ENCODE measurements at regions not wholly inside any gene's neighbourhood (a gene's known extent, or its start where the extent isn't known, plus 50 kb on each side); places are given as distances from the start of the nearest gene placed in this dataset.

GRCh38 chr14:87879389-87879788, 113.6 kb downstream of the GALC start:
- no peak for DNase-seq (ENCODE audit: low spot score)

DNA sequence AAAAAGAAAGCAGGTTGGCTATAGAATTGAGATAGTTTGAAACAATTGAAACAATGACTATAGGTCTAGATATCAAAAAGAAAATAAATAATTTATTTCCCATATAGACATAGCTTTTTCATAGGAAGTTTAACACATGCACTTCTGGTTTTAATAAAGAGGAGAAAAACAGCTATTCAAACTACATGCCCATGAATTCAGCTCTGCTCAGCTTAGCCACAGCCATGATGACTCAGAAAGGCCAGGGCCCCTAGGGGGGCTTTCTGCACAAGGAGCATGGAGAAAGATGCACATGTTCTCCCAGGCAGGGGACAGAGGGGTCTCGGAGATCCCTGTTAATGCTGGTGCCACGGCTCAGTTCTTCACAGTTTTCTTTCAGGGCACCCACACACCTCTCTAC, 114.0 kb downstream of the GALC start:
- DNase-seq (ENCODE audit: low spot score), result no peak

DNA sequence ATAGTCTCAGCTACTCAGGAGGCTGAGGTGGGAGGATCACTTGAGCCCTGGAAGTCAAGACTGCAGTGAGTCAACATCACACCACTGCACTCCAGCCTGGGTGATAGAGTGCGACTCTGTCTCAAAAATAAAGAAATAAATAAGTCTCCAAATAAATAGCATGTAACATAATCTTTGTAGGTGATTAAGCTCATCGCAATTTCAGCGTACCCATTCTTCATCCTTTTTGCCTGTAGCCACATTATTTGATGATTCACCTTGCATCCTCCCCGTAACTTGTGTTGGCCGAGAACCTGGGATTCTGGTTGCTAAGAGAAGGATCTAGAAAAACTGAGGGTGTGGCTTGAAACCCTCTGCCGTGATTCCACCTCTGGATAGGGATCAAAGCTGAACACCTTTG, 115.1 kb downstream of the GALC start:
- no peak for DNase-seq (ENCODE audit: low spot score)

GRCh38 chr14:87874676-87875075, 118.3 kb downstream of the GALC start:
- DNase-seq (ENCODE audit: low spot score), result no peak

- no peak for DNase-seq (ENCODE audit: low spot score)
These were observed 119.2 kb downstream of the GALC start for GRCh38 chr14:87873741-87874140.

DNA sequence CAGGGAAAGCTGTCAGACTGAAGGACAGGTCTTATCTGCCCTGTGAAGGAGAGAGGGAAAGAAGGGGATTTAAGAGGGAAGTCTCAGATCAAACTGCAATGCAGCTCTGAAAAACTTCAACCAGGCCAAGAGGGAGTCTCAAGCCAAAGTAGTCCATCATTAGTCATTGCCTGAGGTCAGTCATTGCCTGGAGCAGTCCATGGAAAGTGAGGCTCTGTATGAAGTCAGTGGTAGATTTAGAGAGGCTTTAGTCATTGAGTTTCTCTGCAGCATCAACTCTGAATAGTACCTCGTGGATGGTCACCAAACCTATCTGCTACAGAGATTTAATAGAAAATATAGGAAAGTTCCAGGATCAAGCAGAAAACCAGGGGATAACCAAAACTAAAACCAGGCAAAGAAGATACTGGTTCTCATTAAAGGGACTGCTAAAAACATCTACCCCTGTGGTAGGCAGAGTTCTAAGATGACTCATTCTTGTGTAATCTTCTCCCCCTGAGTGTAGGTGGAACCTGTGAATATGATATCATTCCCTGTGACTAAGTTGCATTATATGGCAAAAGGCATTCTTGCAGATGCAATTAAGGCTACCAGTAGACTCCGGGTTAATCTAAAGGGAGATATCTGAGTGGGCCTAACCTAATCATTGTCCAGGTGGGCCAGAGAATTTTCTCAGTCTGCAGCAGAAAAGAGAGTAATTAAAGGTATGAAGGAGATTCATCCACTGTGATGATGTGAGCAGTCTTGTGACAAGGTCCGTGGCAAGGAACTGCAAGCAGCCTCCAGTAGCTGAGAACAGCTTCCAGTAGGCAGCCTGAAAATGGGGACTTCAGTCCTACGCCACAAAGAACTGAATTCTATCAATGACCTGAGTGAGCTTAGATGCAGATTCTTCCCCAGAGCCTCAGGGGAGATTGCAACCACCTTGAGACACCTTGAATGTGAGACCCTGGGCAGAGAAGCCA, 123.1 kb downstream of the GALC start:
- no peak for DNase-seq (ENCODE audit: low spot score)

GRCh38 chr14:87868920-87869319, 124.1 kb downstream of the GALC start:
- DNase-seq (ENCODE audit: low spot score), result no peak

GRCh38 chr14:87866116-87866515, 126.9 kb downstream of the GALC start:
- DNase-seq (ENCODE audit: low spot score), result no peak

- DNase-seq (ENCODE audit: low spot score), result no peak
These were observed 128.4 kb downstream of the GALC start for GRCh38 chr14:87864356-87865270.

GRCh38 chr14:87863047-87863446, 129.9 kb downstream of the GALC start:
- DNase-seq (ENCODE audit: low spot score), result no peak

- no peak for DNase-seq (ENCODE audit: low spot score)
These were observed 140.9 kb downstream of the GALC start for GRCh38 chr14:87852107-87852506.

- no peak for DNase-seq (ENCODE audit: low spot score)
These were observed 141.8 kb downstream of the GALC start for GRCh38 chr14:87851190-87851589.

GRCh38 chr14:87847216-87847755, 145.7 kb downstream of the GALC start:
- DNase-seq (ENCODE audit: low spot score), result no peak

- no peak for DNase-seq (ENCODE audit: low spot score)
These were observed 152.1 kb downstream of the GALC start for GRCh38 chr14:87840906-87841305.

DNA sequence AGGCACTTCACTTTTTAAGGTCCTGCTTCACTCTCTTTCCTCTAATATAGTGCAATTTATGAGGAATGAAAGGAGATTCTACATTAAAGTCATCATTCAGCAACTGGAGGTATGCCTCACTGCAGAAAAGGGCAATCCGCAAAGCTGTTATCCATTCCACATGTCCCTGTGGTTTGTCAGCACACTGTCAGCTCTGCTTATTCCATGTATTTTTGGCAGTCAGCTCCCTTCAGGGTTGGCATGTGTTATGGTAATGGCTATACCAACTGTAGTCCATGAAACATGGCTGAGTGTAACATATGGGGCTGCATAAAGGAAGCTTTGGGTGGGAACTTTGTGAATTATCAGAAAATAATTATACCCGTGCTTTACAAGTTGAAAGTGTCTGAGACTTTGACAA, 154.1 kb downstream of the GALC start:
- DNase-seq (ENCODE audit: low spot score), result no peak

DNA sequence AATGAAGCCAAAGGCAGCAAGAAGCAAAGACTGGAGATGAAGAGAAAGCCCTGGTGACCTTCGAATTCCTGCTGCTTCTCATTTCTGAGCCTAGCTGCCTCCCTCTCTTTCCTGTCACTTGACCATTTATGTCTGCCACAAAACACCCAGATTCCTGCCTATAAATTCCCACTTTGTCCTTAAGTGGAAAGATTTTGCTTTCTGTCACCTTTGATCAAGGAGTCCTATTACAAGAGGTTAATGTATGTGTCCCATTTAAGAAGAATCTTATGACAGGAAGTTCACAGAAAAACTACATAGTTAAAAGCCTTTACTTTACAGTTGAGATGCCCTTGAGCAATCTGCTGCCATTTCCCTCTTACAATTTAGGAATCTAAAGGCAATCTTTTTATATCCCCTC, 155.7 kb downstream of the GALC start:
- DNase-seq (ENCODE audit: low spot score), result no peak

GRCh38 chr14:87834594-87834993, 158.4 kb downstream of the GALC start:
- no peak for DNase-seq (ENCODE audit: low spot score)

- no peak for DNase-seq (ENCODE audit: low spot score)
These were observed 160.0 kb downstream of the GALC start for GRCh38 chr14:87833026-87833425.

DNA sequence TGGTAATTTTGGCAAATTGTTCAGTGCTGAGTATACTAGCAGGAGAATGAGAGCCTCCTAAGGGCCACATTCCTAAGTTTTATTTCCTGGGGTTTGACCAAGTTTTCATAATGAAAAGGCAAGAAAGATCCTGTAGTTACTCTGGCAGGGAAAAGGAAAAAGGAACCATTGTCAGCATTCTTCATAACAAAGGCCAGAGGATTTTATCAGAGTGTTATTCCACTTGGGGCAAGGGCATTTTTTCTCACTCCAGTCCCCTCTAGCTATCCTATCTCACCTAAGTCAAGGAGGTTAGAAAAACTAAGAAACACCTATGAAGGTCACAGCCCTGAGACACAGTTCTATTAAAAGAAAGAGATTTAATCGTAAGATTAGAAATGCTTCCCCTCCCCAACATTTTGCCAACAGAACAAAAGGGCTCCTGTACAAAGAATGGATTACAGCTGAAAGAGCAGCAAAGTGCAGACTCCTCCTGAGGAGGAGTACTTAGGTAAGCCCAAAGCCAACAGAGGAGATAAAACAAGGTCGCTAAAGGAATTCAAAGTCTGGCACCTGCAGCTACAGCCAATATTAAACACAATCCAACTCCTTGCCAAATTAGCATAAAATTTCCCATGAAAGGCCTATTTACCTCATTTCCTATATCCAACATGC, 162.4 kb downstream of the GALC start:
- DNase-seq (ENCODE audit: low spot score), result no peak

DNA sequence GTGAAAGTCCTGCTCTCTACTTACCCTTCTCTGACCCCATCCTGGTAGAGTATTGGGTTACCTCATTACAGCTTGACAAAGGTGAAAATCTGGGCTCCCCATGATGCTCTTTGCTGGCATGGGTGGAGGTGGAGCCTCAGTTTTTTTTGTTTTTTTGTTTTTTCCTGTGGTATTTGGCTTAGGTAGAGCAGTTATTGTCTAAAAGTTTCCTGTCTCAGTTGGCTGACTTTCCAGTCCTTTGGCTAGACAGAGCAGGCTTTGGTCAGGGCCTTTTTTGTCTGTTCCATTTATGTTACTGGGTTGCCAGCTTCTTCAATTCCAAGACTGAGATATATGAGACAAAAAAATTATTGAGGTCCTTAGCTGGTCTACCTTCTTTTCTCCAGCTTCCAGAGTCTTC, 163.4 kb downstream of the GALC start:
- no peak for DNase-seq (ENCODE audit: low spot score)

DNA sequence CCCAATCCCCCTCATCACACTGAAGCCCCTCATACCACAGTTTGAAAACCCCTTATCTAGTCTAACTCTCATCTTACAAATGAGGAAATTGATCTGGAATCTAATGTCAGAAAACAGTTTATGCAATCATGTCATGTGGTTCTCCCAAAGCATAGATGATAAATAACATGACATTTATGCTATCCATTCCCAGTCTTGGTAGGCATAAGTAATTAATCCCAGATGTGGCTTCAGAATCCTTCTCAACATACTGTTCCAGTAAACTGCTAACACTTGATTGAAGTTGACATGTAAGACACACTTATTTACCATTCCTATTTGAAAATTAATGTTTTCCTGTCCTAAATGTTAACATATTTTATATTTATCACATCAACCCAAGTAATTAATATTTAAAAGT, 168.7 kb downstream of the GALC start:
- no peak for DNase-seq (ENCODE audit: low spot score)

DNA sequence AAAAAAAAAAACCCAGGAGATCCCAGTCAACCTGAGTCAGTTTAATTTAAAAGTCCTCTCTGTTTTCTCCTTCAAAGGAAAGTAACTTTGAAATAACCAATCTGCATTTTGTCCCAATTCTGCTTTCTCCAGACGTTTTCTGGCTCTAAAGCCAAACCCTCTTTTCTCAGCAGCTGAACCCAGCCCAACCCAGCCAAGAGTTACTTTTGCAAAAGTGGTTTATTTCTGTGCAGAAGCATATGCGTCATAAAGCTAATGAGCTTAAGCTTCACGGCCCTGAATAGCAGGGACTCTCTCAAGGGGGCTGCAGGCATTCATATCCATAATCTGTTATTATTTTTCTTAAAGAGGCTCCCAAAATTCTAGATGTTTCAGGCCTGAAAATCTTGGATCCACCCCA, 176.6 kb downstream of the GALC start:
- no peak for DNase-seq (ENCODE audit: low spot score)

Measured in HuH-7.5 (cell line).